GM10266 (cell line): ENCODE measurements at regions not wholly inside any gene's neighbourhood (a gene's known extent, or its start where the extent isn't known, plus 50 kb on each side); places are given as distances from the start of the nearest gene placed in this dataset.

Source experiments
- DNase-seq: peaks from one replicate; pipeline ENCODE4 v3.0.0; 2012; ENCODE audit errors: extremely low spot score
- TF ChIP-seq, protein P1 (sequence below): IDR thresholded peaks from 2 replicates; pipeline ENCODE4 v1.5.1; 2012; ENCODE audit warnings: mild to moderate bottlenecking, low read depth; ENCODE audit not compliant: control insufficient read depth, insufficient read depth; ENCODE audit errors: missing control alignments

DNA sequence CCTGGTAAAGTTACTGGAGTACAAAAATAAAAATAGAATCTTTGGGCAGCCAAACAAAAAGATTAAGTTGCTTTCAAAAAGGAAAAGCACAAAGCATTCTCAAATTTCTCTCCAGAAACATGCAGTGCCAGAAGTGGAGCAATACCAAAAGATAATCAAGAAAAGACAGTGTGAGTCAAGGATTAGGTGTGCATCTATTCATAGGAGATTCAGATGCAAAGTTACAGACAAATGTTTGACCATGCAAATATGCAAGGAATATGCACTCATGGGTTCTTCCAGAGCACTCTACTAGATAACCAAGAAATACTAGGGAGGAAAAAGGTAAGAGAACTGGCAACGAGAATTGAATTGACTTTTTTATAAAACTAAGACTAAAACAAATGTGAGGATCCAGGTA is 51.8 kb upstream of the CDH20 start:
- no peak for DNase-seq
- TF ChIP-seq, protein P1, sequence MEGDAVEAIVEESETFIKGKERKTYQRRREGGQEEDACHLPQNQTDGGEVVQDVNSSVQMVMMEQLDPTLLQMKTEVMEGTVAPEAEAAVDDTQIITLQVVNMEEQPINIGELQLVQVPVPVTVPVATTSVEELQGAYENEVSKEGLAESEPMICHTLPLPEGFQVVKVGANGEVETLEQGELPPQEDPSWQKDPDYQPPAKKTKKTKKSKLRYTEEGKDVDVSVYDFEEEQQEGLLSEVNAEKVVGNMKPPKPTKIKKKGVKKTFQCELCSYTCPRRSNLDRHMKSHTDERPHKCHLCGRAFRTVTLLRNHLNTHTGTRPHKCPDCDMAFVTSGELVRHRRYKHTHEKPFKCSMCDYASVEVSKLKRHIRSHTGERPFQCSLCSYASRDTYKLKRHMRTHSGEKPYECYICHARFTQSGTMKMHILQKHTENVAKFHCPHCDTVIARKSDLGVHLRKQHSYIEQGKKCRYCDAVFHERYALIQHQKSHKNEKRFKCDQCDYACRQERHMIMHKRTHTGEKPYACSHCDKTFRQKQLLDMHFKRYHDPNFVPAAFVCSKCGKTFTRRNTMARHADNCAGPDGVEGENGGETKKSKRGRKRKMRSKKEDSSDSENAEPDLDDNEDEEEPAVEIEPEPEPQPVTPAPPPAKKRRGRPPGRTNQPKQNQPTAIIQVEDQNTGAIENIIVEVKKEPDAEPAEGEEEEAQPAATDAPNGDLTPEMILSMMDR = no peak

GRCh38 chr18:61282926-61283325 is 50.3 kb upstream of the CDH20 start:
- TF ChIP-seq, protein P1 = no peak
- DNase-seq = no peak
